ENCODE measurements at regions not wholly inside any gene's neighbourhood (a gene's known extent, or its start where the extent isn't known, plus 50 kb on each side); places are given as distances from the start of the nearest gene placed in this dataset.

DNA sequence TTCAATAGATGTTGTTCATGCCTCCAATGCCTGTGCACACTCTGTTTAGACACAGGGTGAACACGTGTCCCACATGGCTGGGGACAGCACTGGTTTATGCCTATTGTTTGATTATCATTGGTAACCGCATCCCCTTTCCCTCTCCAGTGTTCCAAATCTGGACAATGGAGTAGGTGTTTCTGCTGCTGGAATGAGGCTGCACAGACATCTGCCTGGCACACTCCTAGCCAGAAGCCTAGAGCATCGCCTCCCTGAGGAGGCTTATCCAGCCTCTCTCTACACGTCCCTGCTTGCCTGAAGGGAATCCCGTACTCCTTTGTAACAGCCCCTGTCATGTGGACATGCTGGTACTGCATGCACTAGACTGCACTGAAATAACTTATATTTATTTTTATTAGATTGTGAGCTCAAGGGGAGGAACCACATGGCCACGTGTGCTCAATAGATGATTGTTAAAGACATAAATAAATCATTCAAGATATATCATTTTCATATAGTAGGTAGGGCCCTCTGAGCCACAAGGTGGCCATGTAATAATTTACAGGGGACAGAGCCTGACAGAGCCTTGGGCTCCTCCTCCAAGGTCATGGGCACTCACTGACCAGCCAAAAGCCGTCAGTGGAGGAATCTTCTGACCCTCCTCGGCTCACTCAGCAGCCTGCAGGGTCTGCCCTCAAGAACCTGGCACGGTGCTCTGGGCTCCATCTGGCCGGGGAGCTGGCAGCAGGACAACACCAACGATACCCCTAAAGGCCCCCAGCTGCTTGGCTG lies 310.9 kb upstream of the ZNF32 start:
- Mint-ChIP-seq H3K9me3 (no peaks in the 10 kb centered on the region), H3K4me1 (ENCODE audit: low read depth) (no peaks in the 10 kb centered on the region), H3K36me3 (ENCODE audit: insufficient read depth) (no peaks in the 10 kb centered on the region), H3K27me3 (ENCODE audit: low read depth) (peaks cover 8% of the 10 kb centered on the region), H3K4me3 (no peak overlapping the region)
- DNase-seq: no peak
- no peak for ATAC-seq

GRCh38 chr10:43958964-43959363 lies 310.3 kb upstream of the ZNF32 start:
- no peak for DNase-seq
- no peaks in the 10 kb centered on the region for H3K4me1 Mint-ChIP-seq (ENCODE audit: low read depth)
- no peaks in the 10 kb centered on the region for H3K36me3 Mint-ChIP-seq (ENCODE audit: insufficient read depth)
- peaks cover 12% of the 10 kb centered on the region for H3K27me3 Mint-ChIP-seq (ENCODE audit: low read depth)
- no peak overlapping the region for H3K4me3 Mint-ChIP-seq
- no peak for ATAC-seq
- H3K9me3 Mint-ChIP-seq: no peaks in the 10 kb centered on the region

DNA sequence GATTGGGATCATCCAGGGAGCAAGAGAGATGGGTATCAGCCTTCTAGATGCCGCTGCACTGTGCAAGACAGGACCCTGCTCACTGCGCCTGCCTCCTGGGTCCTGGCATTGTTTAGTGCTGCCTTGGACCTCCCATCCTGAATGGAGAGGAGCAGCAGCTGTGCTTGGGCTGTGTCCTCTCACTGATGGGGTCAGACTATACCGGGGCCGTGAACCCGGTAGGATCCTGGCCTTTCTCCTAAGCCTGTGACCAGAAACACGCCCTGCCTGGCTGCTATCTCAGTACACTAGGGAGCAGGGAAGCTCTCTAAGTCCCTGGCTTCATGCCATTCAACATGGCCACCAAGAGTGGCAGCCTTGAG lies 309.4 kb upstream of the ZNF32 start:
- no peak for DNase-seq
- peaks cover 18% of the 10 kb centered on the region for H3K27me3 Mint-ChIP-seq (ENCODE audit: low read depth)
- no peak for ATAC-seq
- no peak overlapping the region for H3K4me3 Mint-ChIP-seq
- peaks cover 3% of the 10 kb centered on the region for H3K9me3 Mint-ChIP-seq
- H3K4me1 Mint-ChIP-seq (ENCODE audit: low read depth): no peaks in the 10 kb centered on the region
- H3K36me3 Mint-ChIP-seq (ENCODE audit: insufficient read depth): no peaks in the 10 kb centered on the region

- Mint-ChIP-seq H3K4me3 (no peak overlapping the region), H3K27me3 (ENCODE audit: low read depth) (peaks cover 22% of the 10 kb centered on the region), H3K9me3 (peaks cover 6% of the 10 kb centered on the region), H3K4me1 (ENCODE audit: low read depth) (no peaks in the 10 kb centered on the region), H3K36me3 (ENCODE audit: insufficient read depth) (no peaks in the 10 kb centered on the region)
- ATAC-seq (no peak), DNase-seq (no peak)
Observed at GRCh38 chr10:43957267-43958070, 308.8 kb upstream of the ZNF32 start.

DNA sequence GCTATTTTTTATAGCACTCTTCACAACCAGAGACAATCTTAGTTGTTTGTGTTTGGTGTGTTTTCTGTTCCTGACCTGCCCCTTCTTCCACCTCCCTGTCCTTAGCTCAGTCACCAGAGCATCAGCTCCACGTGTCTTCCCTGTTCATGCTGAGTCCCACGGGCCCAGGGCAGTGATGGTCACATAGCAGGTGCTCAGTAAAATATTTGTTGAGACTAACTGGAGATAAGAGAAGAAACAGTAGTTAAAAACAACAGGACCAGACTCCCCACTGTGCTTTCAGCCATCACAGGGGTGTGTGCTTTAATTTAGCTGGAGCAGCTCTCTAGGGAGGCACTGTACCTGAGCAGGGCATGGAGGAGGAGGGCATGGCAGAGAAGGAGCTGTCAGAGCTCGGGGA lies 307.3 kb upstream of the ZNF32 start:
- no peaks in the 10 kb centered on the region for H3K36me3 Mint-ChIP-seq (ENCODE audit: insufficient read depth)

DNA sequence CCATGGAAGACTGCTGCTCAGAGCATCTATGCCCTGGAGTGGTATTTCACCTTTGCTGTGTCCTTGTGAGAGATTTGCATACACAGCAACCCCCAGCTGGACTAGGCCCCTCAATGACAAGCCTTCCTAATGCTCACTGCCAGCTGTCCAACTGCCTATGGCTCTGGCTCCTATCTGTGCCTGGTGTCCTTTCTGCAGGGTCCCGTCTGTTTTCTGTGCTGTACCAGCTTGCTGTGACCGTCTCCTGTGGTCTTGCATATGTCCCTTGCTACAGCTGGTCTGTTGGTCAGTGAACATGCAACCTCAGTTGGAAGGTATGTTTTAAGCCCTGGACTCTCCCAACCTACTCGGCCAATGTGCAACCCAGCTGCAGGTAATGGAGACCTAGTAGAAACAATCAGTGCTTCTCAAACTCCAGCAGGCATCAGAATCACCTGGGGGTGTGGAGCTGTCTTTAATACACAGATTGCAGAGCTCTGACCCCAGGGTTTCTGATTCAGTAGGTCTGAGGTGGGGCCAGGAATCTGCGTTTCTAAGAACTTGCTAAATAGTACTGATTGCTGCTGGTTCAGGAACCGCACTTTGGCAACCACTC lies 306.4 kb upstream of the ZNF32 start:
- H3K9me3 Mint-ChIP-seq: peaks cover 9% of the 10 kb centered on the region
- H3K4me1 Mint-ChIP-seq (ENCODE audit: low read depth): no peaks in the 10 kb centered on the region
- peaks cover 28% of the 10 kb centered on the region for H3K27me3 Mint-ChIP-seq (ENCODE audit: low read depth)
- no peak for ATAC-seq
- no peak for DNase-seq
- H3K36me3 Mint-ChIP-seq (ENCODE audit: insufficient read depth): no peaks in the 10 kb centered on the region
- no peak overlapping the region for H3K4me3 Mint-ChIP-seq

More for the DNA sequence above, 307.3 kb upstream of the ZNF32 start:
- ATAC-seq (no peak), DNase-seq (no peak)
- Mint-ChIP-seq H3K27me3 (ENCODE audit: low read depth) (peaks cover 26% of the 10 kb centered on the region), H3K4me3 (no peak overlapping the region), H3K4me1 (ENCODE audit: low read depth) (no peaks in the 10 kb centered on the region), H3K9me3 (peaks cover 6% of the 10 kb centered on the region)

- Mint-ChIP-seq H3K9me3 (peaks cover 11% of the 10 kb centered on the region), H3K4me1 (ENCODE audit: low read depth) (no peaks in the 10 kb centered on the region), H3K27me3 (ENCODE audit: low read depth) (peaks cover 24% of the 10 kb centered on the region), H3K36me3 (ENCODE audit: insufficient read depth) (no peaks in the 10 kb centered on the region), H3K4me3 (no peak overlapping the region)
- DNase-seq: no peak
- no peak for ATAC-seq
Observed at GRCh38 chr10:43953672-43954071, 305.0 kb upstream of the ZNF32 start.

GRCh38 chr10:43952760-43953159 lies 304.1 kb upstream of the ZNF32 start:
- no peaks in the 10 kb centered on the region for H3K4me1 Mint-ChIP-seq (ENCODE audit: low read depth)
- no peak overlapping the region for H3K4me3 Mint-ChIP-seq
- no peaks in the 10 kb centered on the region for H3K36me3 Mint-ChIP-seq (ENCODE audit: insufficient read depth)
- DNase-seq: no peak
- H3K27me3 Mint-ChIP-seq (ENCODE audit: low read depth): peaks cover 23% of the 10 kb centered on the region
- peaks cover 15% of the 10 kb centered on the region for H3K9me3 Mint-ChIP-seq
- ATAC-seq: no peak

GRCh38 chr10:43949351-43949750 lies 300.7 kb upstream of the ZNF32 start:
- Mint-ChIP-seq H3K4me3 (no peak overlapping the region), H3K36me3 (ENCODE audit: insufficient read depth) (no peaks in the 10 kb centered on the region), H3K4me1 (ENCODE audit: low read depth) (no peaks in the 10 kb centered on the region), H3K9me3 (peaks cover 15% of the 10 kb centered on the region), H3K27me3 (ENCODE audit: low read depth) (peaks cover 24% of the 10 kb centered on the region)
- DNase-seq: no peak
- ATAC-seq: no peak

DNA sequence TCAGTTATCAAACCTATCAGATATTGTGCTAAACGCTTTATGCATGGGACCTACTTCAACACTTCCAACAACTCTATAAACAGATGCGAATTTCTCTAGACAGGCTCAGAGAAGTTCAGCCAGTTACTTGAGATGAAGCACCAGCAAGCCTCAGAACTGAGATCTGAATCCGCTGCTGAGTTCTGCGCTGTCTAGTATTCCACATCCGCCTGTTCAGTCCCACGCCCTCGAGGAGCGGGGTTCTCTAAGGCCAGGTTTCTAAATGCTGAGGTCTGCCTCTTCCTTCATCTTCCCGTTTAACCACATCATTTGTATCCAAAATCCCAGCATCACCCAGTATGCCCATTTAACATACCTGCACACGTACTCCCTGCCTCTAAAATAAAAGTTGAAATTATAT lies 297.8 kb upstream of the ZNF32 start:
- no peak overlapping the region for H3K4me3 Mint-ChIP-seq
- ATAC-seq (no peak), DNase-seq (no peak)
- peaks cover 14% of the 10 kb centered on the region for H3K27me3 Mint-ChIP-seq (ENCODE audit: low read depth)
- H3K4me1 Mint-ChIP-seq (ENCODE audit: low read depth): peaks cover 6% of the 10 kb centered on the region
- H3K9me3 Mint-ChIP-seq: peaks cover 9% of the 10 kb centered on the region
- H3K36me3 Mint-ChIP-seq (ENCODE audit: insufficient read depth): no peaks in the 10 kb centered on the region

GRCh38 chr10:43945908-43946307 lies 297.2 kb upstream of the ZNF32 start:
- Mint-ChIP-seq H3K9me3 (peaks cover 9% of the 10 kb centered on the region), H3K4me3 (no peak overlapping the region), H3K36me3 (ENCODE audit: insufficient read depth) (no peaks in the 10 kb centered on the region), H3K27me3 (ENCODE audit: low read depth) (peaks cover 12% of the 10 kb centered on the region), H3K4me1 (ENCODE audit: low read depth) (peaks cover 6% of the 10 kb centered on the region)
- ATAC-seq (no peak), DNase-seq (no peak)

GRCh38 chr10:43945094-43945730 lies 296.5 kb upstream of the ZNF32 start:
- ATAC-seq (no peak), DNase-seq (no peak)
- Mint-ChIP-seq H3K36me3 (ENCODE audit: insufficient read depth) (no peaks in the 10 kb centered on the region), H3K27me3 (ENCODE audit: low read depth) (peaks cover 10% of the 10 kb centered on the region), H3K9me3 (peaks cover 5% of the 10 kb centered on the region), H3K4me3 (no peak overlapping the region), H3K4me1 (ENCODE audit: low read depth) (peaks cover 6% of the 10 kb centered on the region)

DNA sequence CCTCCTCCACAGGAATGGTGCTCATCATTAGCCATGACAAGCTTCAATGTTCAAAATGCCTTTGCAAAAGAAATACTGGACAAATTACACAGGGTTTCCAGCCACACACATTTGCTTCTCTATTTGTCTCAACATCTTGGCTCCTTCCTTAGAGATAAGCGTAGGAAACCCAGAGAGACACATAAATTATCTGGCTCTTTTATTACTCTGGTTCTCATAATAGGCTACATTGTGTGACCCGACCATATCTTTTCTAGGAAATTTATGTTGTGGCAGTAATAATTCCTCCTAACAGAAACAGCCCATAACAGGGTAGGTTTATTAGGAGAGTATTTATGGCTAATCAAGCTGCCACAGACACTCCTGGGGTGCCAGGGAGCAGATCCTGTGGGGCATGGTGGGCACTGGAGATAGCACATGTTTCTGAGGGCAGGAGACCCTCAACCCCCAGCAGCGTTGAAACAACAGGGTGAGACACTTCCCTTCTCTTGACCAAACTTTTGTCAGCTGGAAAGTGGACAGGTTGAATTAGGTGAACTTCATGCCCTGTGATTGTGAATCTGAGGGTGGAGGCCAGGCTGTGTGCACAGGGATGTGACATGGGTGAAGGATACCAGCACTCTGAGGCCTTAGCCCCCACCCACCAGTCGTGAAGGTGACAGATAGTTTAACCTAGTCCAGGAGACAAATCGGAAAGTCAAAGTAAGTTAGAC lies 295.9 kb upstream of the ZNF32 start:
- ATAC-seq: no peak
- Mint-ChIP-seq H3K4me3 (no peak overlapping the region), H3K27me3 (ENCODE audit: low read depth) (peaks cover 10% of the 10 kb centered on the region), H3K4me1 (ENCODE audit: low read depth) (peaks cover 12% of the 10 kb centered on the region), H3K36me3 (ENCODE audit: insufficient read depth) (no peaks in the 10 kb centered on the region), H3K9me3 (peaks cover 5% of the 10 kb centered on the region)
- DNase-seq: no peak

GRCh38 chr10:43943818-43944360 lies 295.2 kb upstream of the ZNF32 start:
- DNase-seq (no peak), ATAC-seq (no peak)
- peaks cover 10% of the 10 kb centered on the region for H3K27me3 Mint-ChIP-seq (ENCODE audit: low read depth)
- H3K4me1 Mint-ChIP-seq (ENCODE audit: low read depth): peaks cover 13% of the 10 kb centered on the region
- H3K9me3 Mint-ChIP-seq: peaks cover 5% of the 10 kb centered on the region
- H3K36me3 Mint-ChIP-seq (ENCODE audit: insufficient read depth): no peaks in the 10 kb centered on the region
- no peak overlapping the region for H3K4me3 Mint-ChIP-seq
